ENCODE measurements at regions not wholly inside any gene's neighbourhood (a gene's known extent, or its start where the extent isn't known, plus 50 kb on each side); places are given as distances from the start of the nearest gene placed in this dataset.

DNA sequence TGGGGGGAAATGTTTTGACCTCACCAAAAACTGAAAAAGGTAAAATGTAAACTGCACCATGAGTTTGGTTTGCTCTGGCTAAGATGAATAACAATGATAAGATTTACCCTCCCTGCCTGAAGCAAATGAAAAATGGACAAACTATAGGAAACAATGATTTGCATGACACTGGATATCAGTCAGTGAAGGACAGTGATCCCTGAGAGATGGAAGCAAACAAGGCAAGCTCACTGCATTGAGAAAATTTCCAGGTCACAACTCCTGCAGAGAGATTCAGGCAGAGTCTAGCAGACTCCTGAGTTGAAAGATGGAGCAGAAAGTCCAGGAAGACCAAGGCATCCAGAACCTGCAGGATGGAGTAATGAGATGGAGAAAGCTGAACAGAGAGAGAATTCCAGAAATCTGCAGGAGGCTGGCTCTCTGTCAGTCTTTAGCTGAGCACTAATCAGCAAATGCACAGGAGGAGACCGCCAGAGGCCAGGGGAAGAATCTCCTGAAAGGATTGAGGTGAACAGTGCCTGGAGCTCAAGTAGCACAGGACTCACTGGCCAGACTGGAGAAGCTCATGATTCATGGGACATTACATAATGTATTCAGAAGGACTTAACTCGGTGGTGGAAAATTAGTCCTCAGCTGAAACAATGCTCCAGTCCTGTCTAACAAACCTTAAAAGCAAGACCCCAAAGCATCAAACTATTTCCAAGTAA, 51.2 kb upstream of the PALS2 start:
- POLR2A ChIA-PET, result no interaction called here
- TF ChIP-seq ELF4 (IDR thresholded peaks at IDR 0.05) (no peak), FOXK2 (IDR thresholded peaks at IDR 0.05) (no peak), NFRKB (IDR thresholded peaks at IDR 0.05) (no peak), SP1 (IDR thresholded peaks at IDR 0.05) (no peak), L3MBTL2 (conservative IDR thresholded peaks at IDR 0.05) (no peak), TARDBP (IDR thresholded peaks at IDR 0.05) (no peak), ZNF384 (IDR thresholded peaks at IDR 0.05) (no peak), FOXA1 (IDR thresholded peaks at IDR 0.05) (no peak), PKNOX1 (IDR thresholded peaks at IDR 0.05) (no peak), CTBP1 (IDR thresholded peaks at IDR 0.05; ENCODE audit: borderline replicate concordance) (no peak), ARNT (IDR thresholded peaks at IDR 0.05) (no peak), FOXM1 (IDR thresholded peaks at IDR 0.05; ENCODE audit: borderline replicate concordance) (no peak), SUZ12 (IDR thresholded peaks at IDR 0.05) (no peak)
- CTCF ChIA-PET, result no interaction called here
- DNase-seq (ENCODE audit: extremely low spot score), result no peak
